ENCODE measurements at regions not wholly inside any gene's neighbourhood (a gene's known extent, or its start where the extent isn't known, plus 50 kb on each side); places are given as distances from the start of the nearest gene placed in this dataset.

- Histone ChIP-seq H3K4me2 (ENCODE audit: low read length) (no peak overlapping the region), H3K9me3 (ENCODE audit: low read length) (no peaks in the 10 kb centered on the region), H3K27me3 (ENCODE audit: insufficient read depth, low read depth, low read length) (no peaks in the 10 kb centered on the region), H3K36me3 (ENCODE audit: insufficient read depth, low read length) (no peaks in the 10 kb centered on the region), H3K27ac (ENCODE audit: low read length) (no peak overlapping the region), H4K20me1 (ENCODE audit: insufficient read depth) (no peaks in the 10 kb centered on the region), H2AFZ (ENCODE audit: low read depth, low read length) (no peak overlapping the region), H3F3A (ENCODE audit: insufficient read depth, low read length, poor library complexity, severe bottlenecking) (no peaks in the 10 kb centered on the region), H3K79me2 (replicated peaks; ENCODE audit: insufficient read depth, low read length) (no peaks in the 10 kb centered on the region), H3K9me2 (ENCODE audit: insufficient read depth, low read length) (no peaks in the 10 kb centered on the region), H3K9ac (ENCODE audit: low read length) (no peak overlapping the region), H3K4me3 (ENCODE audit: low read length) (no peak overlapping the region)
- TF ChIP-seq CTCF (IDR thresholded peaks at IDR 0.05; ENCODE audit: poor library complexity, severe bottlenecking), result no peak
- no peak for TF ChIP-seq EZH2 (IDR thresholded peaks at IDR 0.05; ENCODE audit: borderline replicate concordance, insufficient read depth, low read length, poor library complexity, severe bottlenecking)
- TF ChIP-seq TAF1 (IDR thresholded peaks at IDR 0.05; ENCODE audit: low read depth), result no peak
- no peak for TF ChIP-seq EP300 (conservative IDR thresholded peaks at IDR 0.05; ENCODE audit: poor library complexity, severe bottlenecking)
Measured at GRCh38 chr12:63040526-63041220, 105.7 kb upstream of the PPM1H start.

GRCh38 chr12:63038713-63039100 is 103.8 kb upstream of the PPM1H start:
- no peaks in the 10 kb centered on the region for H3F3A ChIP-seq (ENCODE audit: insufficient read depth, low read length, poor library complexity, severe bottlenecking)

More at GRCh38 chr12:63038713-63039100, 103.8 kb upstream of the PPM1H start:
- H3K4me2 ChIP-seq (ENCODE audit: low read length), result no peak overlapping the region
- no peak overlapping the region for H3K27ac ChIP-seq (ENCODE audit: low read length)
- H3K79me2 ChIP-seq (replicated peaks; ENCODE audit: insufficient read depth, low read length), result no peaks in the 10 kb centered on the region
- H3K4me3 ChIP-seq (ENCODE audit: low read length), result no peak overlapping the region
- TF ChIP-seq CTCF (IDR thresholded peaks at IDR 0.05; ENCODE audit: poor library complexity, severe bottlenecking) (no peak), POLR2AphosphoS5 (IDR thresholded peaks at IDR 0.05) (no peak), TAF1 (IDR thresholded peaks at IDR 0.05; ENCODE audit: low read depth) (no peak), MXI1 (conservative IDR thresholded peaks at IDR 0.05; ENCODE audit: poor library complexity, severe bottlenecking) (no peak), EP300 (conservative IDR thresholded peaks at IDR 0.05; ENCODE audit: poor library complexity, severe bottlenecking) (no peak), EZH2 (IDR thresholded peaks at IDR 0.05; ENCODE audit: borderline replicate concordance, insufficient read depth, low read length, poor library complexity, severe bottlenecking) (no peak), RAD21 (conservative IDR thresholded peaks at IDR 0.05) (no peak), SMC3 (conservative IDR thresholded peaks at IDR 0.05; ENCODE audit: poor library complexity) (no peak)
- TF ChIP-seq, protein P1, sequence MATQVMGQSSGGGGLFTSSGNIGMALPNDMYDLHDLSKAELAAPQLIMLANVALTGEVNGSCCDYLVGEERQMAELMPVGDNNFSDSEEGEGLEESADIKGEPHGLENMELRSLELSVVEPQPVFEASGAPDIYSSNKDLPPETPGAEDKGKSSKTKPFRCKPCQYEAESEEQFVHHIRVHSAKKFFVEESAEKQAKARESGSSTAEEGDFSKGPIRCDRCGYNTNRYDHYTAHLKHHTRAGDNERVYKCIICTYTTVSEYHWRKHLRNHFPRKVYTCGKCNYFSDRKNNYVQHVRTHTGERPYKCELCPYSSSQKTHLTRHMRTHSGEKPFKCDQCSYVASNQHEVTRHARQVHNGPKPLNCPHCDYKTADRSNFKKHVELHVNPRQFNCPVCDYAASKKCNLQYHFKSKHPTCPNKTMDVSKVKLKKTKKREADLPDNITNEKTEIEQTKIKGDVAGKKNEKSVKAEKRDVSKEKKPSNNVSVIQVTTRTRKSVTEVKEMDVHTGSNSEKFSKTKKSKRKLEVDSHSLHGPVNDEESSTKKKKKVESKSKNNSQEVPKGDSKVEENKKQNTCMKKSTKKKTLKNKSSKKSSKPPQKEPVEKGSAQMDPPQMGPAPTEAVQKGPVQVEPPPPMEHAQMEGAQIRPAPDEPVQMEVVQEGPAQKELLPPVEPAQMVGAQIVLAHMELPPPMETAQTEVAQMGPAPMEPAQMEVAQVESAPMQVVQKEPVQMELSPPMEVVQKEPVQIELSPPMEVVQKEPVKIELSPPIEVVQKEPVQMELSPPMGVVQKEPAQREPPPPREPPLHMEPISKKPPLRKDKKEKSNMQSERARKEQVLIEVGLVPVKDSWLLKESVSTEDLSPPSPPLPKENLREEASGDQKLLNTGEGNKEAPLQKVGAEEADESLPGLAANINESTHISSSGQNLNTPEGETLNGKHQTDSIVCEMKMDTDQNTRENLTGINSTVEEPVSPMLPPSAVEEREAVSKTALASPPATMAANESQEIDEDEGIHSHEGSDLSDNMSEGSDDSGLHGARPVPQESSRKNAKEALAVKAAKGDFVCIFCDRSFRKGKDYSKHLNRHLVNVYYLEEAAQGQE (IDR thresholded peaks at IDR 0.05; ENCODE audit: borderline replicate concordance), result no peak
- H3K36me3 ChIP-seq (ENCODE audit: insufficient read depth, low read length), result no peaks in the 10 kb centered on the region
- no peaks in the 10 kb centered on the region for H4K20me1 ChIP-seq (ENCODE audit: insufficient read depth)
- H3K9ac ChIP-seq (ENCODE audit: low read length), result no peak overlapping the region
- H3K9me2 ChIP-seq (ENCODE audit: insufficient read depth, low read length), result no peaks in the 10 kb centered on the region
- no peaks in the 10 kb centered on the region for H3K9me3 ChIP-seq (ENCODE audit: low read length)
- no peak overlapping the region for H2AFZ ChIP-seq (ENCODE audit: low read depth, low read length)
- no peaks in the 10 kb centered on the region for H3K27me3 ChIP-seq (ENCODE audit: insufficient read depth, low read depth, low read length)
